Right renal pelvis (tissue), 4 donors: ENCODE measurements at regions not wholly inside any gene's neighbourhood (a gene's known extent, or its start where the extent isn't known, plus 50 kb on each side); places are given as distances from the start of the nearest gene placed in this dataset.
"Not testable (repeated sequence)": the region's sequence is repeated elsewhere in the genome, so short reads cannot be mapped to it uniquely, and the experiment has no call there.

Experiments used
- DNase-seq, 4 donors: peaks; one replicate each; pipeline ENCODE4 v3.0.0-alpha.2; 2013; ENCODE audit warnings: low read depth in 4 of 4, low spot score in 3 of 4, missing footprints in 1 of 4

DNA sequence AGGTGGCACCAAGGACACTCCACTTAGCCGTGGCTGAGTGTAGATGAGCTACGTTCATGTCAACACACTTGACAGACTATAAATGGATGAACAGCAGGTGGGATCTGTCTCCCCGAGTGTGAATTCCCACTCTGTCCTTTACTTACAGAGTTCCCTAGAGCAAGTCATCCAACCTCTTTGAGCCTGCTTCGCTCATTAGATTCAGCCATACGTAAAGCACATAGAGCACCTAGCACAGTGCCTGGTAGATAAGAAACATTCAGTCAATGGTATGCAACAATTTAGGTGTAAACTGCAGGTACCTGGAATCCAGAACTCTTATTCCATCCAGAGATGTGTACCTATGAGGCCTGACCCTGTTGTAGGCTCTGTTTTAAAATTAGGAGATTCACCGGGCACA is 227.8 kb upstream of the C16orf82 start:
- no peak for DNase-seq

- DNase-seq, result no peak
Measured at GRCh38 chr16:26840691-26841090, 226.0 kb upstream of the C16orf82 start.

DNA sequence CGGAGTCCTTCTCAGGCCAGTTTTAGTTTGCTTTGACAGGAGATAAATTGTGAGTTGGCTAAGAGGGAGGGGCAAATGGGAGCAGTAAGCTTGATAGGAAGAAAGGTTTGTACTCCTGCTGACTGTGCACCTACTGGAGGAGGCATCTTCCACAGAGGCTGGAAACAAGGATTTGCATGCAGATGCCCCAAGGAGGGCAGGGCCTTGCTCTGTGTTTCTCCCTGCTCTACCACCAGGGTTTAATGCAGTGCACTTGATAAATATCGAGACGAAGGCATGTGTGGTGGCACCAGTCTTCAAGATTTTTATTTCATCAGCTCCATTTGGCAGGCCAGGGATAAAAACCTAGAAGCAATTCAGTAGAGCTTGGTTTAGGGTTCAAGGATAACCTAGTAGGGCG is 210.5 kb upstream of the C16orf82 start:
- DNase-seq, result no peak

DNA sequence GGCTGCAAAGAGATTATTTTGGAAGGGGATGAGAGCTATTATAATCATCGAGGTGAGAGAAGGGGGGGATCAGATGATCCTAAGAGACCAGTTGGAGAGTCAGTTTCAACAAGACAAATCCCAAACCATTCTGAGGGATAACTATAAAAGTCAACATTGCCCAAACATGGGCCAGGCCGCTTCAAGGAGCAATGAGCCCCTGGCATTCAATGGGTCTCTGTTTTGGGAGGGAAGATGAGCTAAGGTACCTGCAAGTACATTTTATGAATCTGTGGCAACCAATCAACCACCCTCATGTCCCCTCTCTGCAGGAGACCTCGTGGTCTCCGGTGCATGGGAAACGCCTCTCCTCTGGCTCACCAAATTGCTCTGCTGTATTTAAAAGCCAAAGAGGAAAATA is 209.9 kb upstream of the C16orf82 start:
- DNase-seq, result no peak

GRCh38 chr16:26857371-26857770 is 209.4 kb upstream of the C16orf82 start:
- DNase-seq, result no peak

DNA sequence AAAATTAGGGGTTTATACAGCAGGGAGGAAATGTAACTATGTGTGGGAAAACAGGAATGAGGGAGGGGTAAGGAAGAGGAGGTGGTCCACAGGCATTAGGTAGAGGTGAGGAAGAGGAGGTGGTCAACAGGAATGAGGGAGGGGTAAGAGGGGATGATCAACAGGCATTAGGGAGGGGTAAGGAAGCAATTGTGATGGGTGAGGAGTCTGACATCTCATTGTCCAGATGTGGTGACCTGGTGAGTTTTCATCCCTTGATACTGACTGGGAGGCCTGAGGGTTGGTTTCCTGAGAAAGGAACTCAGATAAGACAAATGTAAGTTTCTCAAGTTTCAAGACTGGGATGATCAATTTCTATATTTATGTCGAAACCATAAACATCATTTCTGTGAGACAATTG is 206.2 kb upstream of the C16orf82 start:
- no peak for DNase-seq

- DNase-seq, result peak in 2 of 4 donors; percentile 26 to 49
Measured at GRCh38 chr16:26863931-26864330, 202.8 kb upstream of the C16orf82 start.

- DNase-seq, result not testable (repeated sequence)
Measured at GRCh38 chr16:26874318-26874717, 192.4 kb upstream of the C16orf82 start.

GRCh38 chr16:26877421-26877820 is 189.3 kb upstream of the C16orf82 start:
- DNase-seq, result no peak

GRCh38 chr16:26885674-26886073 is 181.1 kb upstream of the C16orf82 start:
- no peak for DNase-seq

- no peak for DNase-seq
Measured at GRCh38 chr16:26889740-26890139, 177.0 kb upstream of the C16orf82 start.

DNA sequence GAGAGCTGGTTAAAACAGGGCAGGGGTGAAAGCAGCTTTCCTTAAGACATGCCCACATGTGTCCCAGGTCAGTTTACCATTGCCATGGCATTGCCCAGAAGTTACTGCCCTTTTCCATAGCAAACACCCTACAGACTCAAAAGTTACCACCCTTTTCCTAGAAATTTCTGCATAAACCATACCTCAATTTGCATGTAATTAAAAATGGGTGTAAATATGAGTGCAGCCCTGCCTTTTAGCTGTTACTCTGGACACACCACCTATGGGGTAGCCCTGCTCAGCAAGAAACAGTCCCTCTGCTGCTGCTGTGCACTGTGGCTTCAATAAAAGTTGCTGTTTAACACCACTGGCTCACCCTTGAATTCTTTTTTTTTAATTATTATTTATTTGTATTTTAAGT is 168.5 kb upstream of the C16orf82 start:
- DNase-seq, result no peak

DNA sequence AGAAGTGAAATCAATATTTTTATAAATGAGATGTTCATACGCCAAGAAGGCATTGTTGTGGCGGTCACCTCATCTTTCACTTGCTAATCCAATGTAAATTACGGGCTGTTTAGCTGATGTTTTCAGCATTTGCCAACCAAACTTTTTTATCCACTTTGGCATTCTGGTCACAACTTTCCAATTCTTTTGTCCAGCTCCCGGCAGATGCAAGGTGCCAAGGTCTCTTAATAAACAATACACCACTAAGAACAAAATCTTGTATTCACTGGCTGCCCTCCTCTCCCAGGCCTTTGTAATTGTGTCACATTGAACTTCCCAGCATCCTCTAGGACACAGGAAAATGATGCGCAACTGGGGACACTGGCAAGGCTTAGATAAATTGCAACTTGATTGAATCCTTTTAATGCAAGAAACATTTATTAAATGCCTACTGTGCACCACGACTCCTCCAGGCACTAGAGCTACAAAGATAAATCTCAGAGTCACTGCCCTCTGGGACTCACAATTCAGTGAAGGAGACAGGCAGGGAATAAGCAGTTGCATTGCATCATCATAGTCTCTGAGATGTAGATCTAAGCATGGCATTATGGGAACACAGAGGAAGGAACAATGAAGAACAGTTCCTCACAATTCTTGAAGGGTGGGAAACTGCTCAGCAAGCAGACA is 165.4 kb upstream of the C16orf82 start:
- no peak for DNase-seq

DNA sequence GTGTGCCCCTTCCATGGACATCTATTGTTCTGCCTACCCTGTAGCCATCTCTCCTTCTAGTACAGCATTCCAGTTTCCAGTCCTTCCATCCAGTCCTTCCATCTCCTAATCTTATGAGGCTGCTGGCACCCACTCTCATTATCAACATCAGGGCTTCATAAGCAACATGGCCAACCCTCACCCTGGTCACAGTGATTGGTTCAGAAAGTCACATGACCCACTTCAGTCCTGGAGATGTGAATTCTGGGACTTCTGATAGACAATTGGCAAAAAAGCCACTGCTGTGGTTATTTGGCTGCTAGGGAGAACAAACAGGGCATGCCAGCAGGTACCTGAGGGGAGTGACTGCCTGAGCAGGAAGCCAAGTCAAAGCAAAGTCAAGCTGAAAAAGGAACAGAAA is 164.7 kb upstream of the C16orf82 start:
- no peak for DNase-seq

- no peak for DNase-seq
Measured at GRCh38 chr16:26905336-26905735, 161.4 kb upstream of the C16orf82 start.

DNA sequence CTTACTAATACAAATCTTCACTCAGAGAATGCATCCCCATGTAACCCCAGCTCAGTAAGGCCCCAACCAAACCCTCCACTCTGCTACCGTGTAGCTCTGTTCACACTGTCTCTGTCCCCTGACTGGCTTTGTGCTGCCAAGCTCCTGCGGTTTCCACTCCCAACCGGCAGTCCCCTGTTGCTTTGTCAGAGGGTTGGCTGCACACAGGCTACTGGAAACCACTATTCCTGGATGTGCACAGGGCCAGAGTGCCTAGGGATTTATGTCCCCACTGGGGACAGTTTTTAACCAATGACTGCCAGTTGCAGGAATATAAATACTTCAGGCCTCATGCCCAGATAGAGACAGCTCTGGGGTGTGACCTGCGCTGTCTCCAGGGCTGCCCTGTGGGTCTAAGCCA is 157.1 kb upstream of the C16orf82 start:
- DNase-seq, result no peak

DNA sequence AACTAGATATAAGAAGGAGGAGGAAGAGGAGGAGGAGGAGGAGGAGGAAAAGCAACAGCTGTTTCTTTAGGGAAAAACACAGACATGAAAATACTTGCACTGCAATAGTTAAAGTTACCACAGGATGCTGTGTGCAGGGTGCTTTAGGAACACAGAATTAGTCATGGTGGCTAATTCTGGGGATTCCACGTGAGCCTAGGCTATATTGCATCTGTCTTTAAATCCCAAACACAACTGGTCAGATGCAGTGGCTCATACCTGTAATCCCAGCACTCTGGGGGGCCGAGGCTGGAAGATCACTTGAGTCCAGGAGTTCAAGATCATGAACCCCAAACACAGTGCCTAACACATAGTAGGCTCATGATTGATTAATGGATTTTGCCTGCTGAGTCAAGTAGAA is 155.3 kb upstream of the C16orf82 start:
- DNase-seq, result no peak

DNA sequence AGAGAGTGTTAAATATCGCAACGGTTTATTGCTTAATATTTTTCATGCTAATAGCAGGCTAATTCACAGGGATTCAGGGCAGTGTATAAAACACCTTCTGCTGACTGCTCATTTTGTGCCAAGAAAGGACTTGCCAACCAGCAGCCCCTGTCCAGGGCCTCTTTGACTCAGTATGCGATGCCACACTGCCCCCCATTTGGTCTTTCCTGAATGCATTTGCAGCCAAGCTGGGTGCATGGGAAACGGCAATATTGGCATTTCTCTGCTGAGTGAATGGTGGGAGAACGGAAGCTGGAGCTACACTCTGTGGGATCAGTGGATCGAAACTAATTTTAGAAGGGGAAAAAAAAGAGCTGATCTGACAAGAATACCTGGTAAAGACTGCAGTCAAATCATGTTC is 152.9 kb upstream of the C16orf82 start:
- DNase-seq, result no peak

DNA sequence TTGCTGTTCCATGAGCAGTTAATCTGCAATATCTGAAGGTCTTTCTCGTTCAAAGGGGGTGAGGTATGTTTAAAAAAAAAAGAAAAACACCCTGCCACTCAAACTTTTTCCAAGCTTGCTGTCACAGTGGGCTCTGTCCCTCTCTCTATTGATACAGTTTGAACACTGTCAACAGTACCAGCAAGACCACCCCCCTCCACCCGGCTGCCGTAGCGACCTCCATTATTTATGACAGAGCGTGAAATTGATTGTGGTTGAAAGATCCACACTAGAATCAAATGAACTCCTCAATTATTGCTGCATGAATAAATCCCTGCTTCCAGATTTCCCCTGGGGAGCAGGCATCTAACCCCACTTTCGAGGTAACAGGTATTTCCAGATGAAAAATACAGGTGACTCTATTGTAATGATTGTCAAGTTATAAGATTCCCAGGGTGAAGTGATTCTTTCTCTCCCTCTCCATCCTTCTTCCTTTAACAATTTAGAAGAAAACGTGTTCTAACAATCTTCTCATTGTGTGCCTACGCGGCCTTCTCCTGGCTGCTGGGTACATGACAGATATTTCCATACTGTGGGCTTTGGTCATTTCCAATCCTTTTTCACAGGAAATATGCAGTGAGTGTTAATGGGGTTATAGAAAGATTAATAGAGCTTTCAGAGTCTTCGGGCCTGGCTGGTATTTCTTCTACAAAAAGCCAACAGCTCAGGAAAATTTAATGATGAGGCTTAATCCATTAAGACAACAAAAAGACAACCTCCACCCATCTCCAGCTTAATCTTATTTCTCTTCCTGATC is 135.7 kb upstream of the C16orf82 start:
- DNase-seq, result no peak

DNA sequence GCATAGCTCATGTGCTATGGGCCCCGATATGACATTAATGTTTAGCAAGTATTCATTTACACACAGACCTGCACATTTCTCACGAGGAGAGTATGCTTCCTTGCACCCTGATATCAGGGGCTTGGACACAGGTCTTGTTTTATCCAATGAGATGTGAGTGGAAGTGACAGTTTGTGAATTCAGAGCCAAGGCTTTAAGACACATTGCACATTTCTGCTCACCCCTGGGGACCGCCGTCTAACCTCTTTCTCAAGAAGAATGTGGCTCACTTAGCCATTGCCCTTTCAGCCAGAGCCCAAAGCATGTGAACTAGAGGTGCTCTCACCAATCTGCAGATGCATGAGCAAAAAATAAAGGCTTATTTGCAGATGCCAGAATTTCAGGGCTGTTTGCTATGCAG is 116.1 kb upstream of the C16orf82 start:
- DNase-seq, result no peak

- DNase-seq, result peak in 3 of 4 donors; percentile 4 to 22 (median 4)
Measured at GRCh38 chr16:26951950-26952349, 114.8 kb upstream of the C16orf82 start.

- no peak for DNase-seq
Measured at GRCh38 chr16:26952411-26952810, 114.3 kb upstream of the C16orf82 start.
